COLO829 (cell line): ENCODE measurements at regions not wholly inside any gene's neighbourhood (a gene's known extent, or its start where the extent isn't known, plus 50 kb on each side); places are given as distances from the start of the nearest gene placed in this dataset.

Experiments used
- DNase-seq: peaks from one replicate; pipeline ENCODE4 v3.0.0; 2012; ENCODE audit warnings: low spot score

DNA sequence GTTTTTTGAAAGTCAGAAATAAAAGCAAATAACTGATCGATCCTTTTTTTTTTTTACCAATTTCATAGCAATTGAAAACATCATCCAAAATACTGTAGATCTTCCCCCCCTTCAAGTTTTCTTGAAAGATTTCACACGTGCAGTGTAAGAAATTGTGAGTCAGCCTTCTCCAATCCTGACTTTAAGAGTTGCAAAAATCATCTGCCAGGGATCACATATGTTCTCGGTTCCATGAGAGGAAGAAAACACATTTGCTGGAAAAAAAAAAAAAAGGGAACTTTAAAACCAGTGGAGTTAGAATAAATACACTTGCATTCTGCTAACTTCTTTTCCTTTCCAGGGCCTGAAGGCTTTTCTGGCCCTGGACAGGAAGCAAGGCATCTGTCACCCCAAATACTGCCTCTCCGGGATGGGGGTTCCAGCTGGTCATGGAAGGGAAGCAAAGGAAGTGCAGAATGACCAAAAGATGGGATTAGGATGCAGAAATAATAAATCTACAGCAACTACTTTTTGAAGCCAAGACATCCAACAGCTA, 198.4 kb upstream of the KIAA1217 start:
- DNase-seq: no peak

DNA sequence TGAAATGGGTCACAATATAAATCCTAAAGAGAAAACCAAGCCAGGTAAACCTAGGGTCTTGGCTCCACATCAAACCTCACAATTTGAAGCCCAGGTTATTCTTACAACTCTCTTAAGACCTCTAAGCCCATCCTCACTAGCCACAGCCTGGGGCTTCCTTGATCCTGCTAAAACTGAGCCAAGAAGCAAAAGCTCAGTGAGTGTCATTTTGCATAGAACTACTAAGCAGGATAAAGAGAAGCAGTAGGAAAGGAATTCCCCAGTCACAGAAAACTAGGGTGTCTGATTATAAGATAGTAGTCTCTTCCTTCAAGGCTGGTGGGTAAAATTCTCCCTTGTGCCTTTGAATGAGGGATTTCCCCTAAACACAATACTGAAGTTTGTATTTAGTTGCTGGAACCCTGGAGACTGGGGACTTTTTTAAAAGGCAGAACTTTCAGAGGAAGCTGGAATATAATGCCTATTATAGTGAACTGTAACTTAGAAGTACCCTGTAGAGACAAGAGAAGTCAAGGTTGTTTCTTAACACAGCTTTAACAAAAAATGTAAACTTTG, 196.6 kb upstream of the KIAA1217 start:
- no peak for DNase-seq

DNA sequence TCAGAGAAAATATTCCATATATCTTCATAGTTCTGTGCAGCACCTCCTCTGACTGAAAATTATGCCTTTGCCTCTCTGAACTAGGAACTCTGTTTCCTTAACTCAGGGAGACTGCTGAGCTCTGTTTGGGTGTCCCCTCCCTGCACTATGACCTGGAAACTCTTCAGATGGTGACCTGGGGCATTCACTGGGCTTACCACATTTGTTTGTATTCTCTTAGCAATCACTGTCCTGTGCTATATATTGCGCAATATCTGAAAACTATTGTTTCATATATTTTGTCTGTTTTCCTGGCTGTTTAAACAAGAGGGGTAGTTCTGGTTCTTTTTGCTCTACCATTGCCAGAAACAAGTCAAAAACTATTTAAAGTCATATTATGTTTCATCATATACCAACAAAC, 181.8 kb upstream of the KIAA1217 start:
- DNase-seq: no peak

DNA sequence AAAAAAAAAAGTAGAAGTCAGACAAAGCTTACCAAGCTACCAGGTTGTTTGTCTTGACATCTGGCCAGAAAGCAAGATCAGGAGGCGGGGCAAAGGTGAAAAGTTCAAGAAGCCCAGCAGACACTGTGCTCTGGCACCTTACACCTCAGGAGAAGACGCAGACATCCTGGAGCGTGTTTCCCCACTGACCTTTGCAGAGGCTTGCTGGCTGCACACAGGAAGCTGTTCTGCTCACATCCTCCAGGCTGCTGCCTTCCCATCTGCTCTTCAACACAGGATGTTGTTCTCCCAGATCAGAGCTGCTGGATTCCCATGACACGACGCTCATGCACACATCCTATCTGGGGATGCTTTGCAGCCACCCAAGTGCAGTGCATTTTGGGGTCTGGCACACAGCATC, 174.4 kb upstream of the KIAA1217 start:
- no peak for DNase-seq

DNA sequence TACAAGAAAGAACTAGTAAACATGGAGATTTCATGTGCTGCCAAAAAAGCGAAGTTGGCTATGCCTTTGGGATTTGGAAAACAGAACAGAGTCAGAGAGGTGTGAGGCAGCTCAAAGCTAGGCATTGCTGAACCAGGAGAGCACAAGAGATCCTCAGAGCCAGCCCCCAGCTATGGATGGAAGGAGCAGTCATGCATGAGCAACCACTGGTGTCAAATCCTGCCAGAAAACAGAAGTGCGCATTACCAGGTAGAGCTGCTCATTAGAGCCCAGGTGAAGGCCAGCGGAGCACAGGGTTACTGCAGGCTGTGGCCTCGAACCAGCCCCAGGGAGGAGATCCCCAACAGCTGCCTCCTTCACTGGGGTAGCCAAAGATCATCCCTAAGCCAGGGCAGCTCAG, 173.2 kb upstream of the KIAA1217 start:
- no peak for DNase-seq

DNA sequence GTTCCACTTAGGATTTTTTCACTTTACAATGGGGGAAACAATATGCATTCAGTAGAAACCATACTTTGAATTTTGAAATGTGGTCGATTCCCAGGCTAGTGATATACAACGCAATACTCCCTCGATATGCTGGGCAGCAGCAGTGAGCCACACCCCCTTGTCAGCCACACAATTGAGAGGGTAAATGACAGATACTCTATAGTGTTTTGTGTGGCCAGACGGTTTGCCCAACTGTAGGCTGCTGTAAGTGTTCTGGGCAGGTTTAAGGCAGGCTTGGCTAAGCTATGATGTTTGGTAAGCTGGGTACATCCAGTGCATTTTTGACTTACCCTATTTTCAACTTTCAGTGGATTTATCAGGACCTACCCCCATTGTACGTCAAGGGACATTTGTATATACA, 169.6 kb upstream of the KIAA1217 start:
- DNase-seq: no peak

DNA sequence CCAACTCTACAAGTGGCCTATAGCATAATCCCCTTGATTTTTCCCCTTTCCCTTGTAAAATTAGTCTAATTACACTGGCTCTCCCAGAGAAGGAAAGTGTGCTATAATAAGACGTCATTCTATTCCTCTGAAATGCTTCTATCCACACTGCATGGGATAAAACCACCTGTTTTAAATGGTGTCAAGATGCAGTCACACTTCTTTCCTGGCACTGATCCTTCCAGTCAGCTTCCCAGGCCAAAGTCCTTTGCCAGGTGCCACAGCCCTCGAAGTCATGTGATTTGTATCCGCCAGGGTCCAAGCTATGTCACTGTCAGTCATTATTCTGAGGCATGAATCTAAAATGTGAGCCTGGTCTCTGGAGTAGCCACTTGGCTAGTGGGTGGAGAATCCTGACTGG, 169.0 kb upstream of the KIAA1217 start:
- no peak for DNase-seq

DNA sequence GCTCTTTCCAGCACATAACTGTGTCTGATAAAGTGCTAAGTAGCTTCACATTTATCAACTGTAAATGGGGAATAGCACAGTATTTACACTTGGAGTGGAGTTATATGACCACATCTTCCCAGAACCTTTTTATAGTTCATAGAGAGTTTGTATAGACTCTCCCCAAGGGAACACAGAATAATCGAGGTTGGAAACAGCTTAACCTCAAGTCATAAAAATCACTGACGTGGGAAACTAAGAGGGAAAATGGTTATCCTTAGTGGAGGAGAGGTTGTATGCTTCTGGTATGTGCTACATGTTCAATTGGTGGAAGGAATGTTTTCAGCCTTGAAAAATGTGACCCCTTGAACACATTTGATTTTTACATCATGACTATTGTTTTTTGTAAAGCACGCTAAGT, 167.9 kb upstream of the KIAA1217 start:
- no peak for DNase-seq

DNA sequence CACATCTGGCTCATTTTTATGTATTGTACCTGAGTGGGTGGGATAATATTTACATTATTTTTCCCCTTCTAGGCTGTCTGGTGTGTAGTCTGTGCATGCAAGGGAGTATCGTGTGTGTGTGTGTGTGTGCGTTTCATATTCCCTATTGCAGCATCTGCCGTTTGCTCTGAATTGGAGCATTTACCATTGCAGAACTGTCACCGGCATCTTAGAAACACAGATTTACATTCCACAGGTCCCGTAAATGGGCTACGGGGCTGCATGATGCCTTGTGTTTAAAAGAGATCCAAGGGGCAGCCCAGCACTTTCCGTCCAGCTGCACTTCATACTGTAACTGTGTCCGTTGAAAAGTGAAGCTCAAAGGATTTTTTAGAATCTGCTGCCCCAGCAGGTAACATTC, 167.1 kb upstream of the KIAA1217 start:
- no peak for DNase-seq

DNA sequence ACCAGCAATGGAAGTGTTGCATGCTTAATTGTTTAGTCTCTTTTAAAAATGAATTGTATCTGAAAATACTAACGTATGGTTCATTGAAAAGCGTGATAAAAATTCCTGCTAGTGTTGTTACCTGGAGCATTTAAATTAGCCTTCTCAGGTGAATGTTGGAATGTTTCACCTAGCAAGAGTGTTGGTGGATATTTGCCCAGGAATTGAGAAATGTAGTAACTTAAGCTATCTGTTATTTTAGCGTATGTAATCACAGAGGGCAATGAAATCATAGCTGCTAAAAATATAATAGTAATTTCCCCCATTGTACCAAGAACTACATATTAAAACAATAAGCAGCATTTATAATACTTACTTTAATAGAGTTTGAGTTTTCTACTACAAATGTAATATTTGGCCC, 166.1 kb upstream of the KIAA1217 start:
- DNase-seq: no peak

DNA sequence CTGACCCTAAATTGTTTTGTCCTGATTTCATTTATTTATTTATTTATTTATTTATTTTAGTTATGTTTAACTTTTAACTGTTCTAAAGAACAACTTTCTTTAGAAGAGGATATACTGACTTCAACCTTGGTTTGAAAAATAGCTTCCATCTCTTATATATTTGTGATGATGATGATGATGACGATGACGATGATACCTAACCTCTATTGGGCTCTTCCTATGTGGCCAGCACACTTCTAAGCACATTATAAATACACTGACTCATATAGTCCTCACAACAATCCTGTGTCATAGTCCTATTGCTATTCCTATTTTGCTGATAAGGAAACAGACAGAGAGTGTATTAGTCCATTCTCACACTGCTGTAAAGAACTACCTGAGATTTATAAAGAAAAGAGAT, 162.9 kb upstream of the KIAA1217 start:
- DNase-seq: no peak

DNA sequence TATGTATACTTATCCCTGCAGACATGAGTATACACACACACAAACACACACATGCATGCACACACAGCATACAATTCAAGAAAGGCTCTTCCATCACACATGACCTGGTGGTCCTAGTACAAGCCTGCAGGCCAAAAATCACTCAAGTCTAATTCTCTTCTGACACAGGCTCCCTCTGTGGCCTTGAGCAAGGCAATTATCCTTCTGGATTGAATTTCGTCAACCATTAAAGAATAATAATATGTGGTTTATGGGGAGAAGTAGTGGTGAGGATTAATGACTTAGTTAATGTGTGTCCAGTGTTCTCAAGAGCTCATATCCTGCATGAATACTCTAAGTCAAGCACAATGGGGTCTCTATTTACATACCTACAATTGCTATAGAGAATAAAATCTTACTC, 161.8 kb upstream of the KIAA1217 start:
- no peak for DNase-seq

DNA sequence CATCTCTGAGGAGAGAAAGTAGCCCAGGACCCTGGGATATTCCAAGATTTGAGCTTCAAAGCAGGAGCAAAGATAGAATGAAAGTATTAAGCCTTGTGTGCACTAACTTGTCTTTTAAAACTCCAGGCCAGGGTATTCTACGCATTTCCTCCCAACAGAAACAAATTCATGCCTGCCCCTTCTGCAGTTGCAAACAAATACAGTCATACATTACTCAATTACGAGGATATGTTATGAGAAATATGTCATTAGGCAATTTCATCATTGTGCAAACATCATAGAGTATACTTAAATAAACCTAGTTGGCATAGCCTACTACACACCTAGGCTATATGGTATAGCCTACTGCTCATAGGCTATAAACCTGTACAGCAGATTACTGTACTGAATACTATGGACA, 154.5 kb upstream of the KIAA1217 start:
- DNase-seq: no peak

DNA sequence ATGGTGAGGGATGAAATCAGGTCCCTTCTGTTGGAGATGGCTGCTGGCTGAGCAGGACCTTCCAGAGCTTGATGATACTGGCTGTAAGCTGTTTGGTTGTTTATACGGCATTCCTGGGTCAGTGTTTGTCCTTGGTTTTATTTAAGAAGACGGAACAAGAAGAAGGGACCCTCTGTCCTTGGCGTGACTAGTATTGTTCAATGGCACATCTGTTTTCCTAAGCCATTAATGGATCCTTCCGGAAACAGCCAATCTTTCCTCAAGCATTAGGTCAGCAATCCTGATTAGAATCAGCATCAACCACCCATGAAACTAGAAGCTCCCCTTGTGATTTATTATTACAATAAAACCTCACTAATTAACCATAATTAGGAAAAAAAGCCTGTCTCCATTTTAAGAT, 128.7 kb upstream of the KIAA1217 start:
- no peak for DNase-seq

DNA sequence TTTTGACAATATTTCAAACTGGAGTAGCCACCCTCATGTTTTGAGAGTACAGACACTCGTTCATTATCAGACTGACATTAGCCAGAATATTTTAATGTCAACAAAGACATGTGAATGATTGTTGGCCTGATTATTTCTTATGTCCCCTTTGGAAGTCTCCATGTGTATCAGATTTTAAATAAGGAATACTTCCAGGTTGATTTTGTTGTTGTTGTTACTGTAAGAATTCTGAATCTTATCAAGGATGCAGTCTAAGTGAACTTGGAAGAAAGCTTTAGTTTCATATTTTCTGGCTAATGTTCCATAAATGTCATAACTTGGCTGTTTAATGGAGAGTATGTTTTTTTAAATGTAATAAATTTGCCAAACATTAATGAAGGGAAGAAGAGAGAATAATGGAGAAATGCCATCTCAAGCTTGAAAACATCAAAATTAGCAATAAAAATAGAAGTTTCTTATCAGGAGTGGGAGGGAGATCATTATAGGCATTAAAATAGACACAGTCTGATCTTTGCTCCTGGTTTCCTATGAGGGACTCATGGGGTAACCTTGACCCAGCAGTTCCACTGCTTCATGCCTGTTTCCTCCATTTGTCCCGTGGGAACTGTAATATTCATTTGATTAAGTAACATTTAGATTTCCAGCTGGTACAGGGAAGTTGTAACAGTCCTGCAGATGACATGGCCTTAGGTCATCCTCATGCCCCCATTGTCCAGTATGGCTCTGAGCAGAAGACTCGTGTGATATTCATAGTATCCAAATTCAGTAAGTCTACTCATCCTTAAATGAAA, 122.4 kb upstream of the KIAA1217 start:
- no peak for DNase-seq

DNA sequence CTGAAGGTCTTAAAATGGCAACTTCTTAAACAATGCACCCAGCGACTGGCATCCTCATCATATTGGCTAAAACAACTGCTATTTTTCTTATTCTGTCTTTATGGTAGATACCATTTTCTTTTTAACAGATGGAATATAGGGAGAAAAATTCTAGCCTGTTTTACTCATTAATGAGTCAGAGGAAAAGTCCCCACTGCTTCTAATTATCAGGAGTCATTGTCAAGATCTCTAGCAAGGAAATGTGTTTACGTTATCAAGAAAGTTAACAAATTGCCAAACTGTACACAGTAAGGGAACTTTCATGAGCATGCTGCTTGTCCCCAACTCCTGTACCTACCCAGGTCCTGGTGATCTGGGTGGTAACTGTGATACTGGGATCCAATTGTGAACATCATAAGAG, 117.7 kb upstream of the KIAA1217 start:
- no peak for DNase-seq

DNA sequence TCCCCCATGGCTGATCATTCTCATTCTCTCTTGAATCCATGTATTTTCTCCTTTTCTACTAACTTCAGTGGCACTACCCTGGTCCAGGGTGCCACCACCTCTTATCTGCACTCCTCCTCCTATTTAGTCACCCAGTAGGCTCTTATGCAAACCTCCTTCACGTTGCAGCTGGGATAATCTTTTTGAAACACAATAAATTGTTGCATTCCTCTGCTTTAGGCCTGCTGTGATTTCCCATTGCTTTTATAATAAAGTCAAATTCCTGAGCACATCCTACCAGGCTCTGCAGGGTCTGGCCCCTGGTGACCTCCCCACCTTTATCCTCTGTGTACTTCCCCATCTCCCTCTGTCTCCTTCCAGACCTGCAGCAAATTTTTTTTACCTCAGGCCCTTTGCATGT, 112.7 kb upstream of the KIAA1217 start:
- DNase-seq: no peak

DNA sequence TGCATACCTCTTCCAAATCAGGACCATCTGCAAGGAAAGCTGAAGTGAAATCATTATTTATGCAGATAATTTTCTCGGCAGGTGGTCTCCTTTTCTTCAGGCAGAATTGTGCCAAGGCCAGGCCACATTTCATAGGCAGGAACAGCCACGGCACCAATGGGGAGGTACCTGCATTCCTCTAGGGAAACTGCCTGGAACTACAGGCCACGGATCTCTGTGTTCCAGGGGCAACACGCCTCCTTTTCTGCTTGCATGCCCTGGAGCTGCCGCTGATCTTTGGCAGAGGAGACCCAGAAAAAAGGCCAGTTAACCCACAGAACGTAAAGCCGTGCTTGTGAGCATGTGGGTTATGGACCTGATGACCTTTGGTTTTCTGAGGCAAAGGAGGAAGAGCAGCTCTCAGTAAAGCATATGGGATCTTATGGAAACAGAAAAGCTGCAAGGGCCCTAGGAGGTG, 111.2 kb upstream of the KIAA1217 start:
- DNase-seq: no peak

DNA sequence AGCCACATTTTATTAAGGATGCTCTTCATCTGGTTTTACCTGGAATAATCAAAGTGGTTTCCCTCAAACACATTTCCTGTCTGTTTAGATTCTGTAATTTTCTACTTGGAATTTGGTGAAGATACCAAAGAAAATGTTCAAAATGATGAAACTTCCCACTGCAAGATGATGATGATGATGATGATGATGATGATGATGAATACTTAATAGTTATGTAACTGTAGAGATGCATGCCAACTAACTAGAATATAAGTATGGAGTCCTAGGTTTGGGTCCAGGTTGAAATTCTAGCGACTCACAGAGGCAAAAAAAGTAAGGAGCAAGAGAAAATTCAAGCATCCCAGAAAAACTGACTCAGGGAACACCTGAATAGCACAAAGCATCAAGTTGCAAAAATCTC, 104.0 kb upstream of the KIAA1217 start:
- DNase-seq: no peak

DNA sequence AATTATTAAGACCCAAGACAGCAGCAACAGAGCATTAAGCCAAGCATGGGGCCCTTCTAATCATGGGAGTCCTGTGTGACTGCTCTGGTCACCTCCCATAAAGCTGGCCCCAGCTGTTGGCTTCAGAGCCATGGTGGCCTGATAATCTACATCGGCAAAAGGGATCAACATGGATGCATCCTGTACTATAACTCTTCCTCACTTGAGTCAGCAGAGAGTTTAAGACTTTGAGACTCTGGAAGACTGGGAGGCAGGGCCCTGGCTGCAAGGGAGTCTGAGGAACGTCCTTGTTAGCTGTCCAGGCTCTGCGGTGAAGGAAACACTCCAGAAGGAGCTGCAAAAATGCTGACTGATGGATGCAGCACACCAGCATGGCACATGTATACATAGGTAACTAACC, 95.0 kb upstream of the KIAA1217 start:
- no peak for DNase-seq

DNA sequence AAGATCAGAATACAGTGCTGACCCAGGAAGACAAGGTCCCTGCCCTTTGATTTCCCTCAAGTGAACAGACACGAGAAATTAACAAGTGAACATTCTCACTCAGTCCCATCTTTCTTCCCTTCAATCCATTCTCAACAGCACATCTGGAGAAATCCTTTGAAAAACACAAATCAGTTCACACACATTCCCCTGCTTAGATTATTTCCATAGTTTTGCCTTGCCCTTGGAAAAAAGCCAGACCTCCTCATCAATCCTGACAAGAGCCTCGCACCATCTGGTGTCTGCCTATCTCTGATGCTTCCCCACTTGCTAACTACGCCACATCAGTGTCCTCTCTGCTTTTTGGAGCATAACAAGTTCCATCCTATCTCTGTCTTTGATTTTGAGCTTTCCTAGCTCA, 94.4 kb upstream of the KIAA1217 start:
- no peak for DNase-seq

DNA sequence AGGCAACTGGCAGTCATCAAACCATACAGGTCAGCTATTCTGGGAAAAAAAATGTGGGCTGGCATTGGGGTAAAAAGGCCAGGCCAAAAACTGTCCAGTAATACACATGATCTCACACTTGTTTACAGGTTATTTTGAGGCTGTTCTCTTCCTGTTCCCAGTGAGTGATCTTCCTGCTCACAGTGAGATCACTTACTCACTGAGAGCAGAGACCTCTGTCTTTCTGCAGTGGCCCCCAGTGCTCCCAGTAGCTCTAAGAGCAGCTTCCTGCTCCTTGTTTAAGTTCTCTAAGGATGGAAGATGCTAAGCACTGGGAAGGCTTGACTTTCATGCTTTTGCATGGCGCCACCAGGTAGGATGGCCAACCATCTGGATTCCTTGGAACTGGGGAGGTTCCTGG, 93.5 kb upstream of the KIAA1217 start:
- DNase-seq: no peak

DNA sequence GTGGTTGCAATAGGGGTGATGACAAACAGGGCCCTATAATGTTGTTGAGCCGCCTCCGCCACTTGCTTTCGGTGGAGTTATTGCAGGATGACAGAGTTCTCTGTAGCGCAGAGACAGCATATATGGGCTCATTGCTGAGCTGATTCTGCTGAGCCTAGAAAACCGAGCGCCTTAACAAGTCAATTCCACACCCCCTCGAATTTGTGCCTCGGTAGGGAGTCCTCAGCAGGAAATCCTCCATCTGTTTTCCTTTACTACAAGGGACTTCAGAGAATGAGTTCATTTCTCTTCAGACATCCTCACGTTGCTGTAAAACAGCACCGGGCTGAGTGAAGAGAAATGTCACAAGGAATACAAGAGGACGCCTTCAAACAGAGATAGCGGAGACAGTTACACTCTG, 90.7 kb upstream of the KIAA1217 start:
- DNase-seq: no peak

DNA sequence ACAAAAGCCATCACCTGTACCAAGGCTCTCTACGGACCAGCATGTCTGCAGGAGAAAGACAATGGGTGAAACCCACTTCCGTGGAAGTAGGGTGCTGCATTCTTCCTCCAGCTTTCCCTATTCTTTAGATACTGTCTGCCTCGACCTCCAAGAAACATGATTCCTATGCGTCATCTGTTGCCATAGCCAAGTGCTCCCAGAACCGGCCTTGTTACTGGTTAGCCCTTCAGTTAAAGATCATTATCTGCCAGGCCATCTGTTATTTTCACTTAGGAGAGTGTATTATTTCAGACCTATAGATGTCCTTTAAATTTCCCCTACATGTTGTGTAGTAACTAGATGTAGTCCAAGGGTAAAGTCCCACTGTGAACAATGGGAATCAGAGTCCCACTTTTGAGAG, 89.0 kb upstream of the KIAA1217 start:
- DNase-seq: no peak
